Effector memory CD4-positive, alpha-beta T cell (primary cell): ENCODE measurements at regions not wholly inside any gene's neighbourhood (a gene's known extent, or its start where the extent isn't known, plus 50 kb on each side); places are given as distances from the start of the nearest gene placed in this dataset.

Source experiments
- DNase-seq, 3 donors: peaks; one replicate each; pipeline ENCODE4 v3.0.0-alpha.2; 2020
- H3K27ac ChIP-seq: 2 replicates; pipeline ENCODE4 v1.7.0; 2013; ENCODE audit warnings: mild to moderate bottlenecking, low read length, moderate library complexity; ENCODE audit not compliant: insufficient read depth, poor library complexity, severe bottlenecking
- H3K27me3 ChIP-seq: replicated peaks from 2 replicates; pipeline ENCODE4 v1.7.0; 2013; ENCODE audit warnings: mild to moderate bottlenecking, low read length; ENCODE audit not compliant: insufficient read depth, control insufficient read depth, poor library complexity, severe bottlenecking
- H3K36me3 ChIP-seq: 2 replicates; pipeline ENCODE4 v1.7.0; 2013; ENCODE audit warnings: mild to moderate bottlenecking, low read length, moderate library complexity; ENCODE audit not compliant: control insufficient read depth, insufficient read depth
- H3K4me1 ChIP-seq: 2 replicates; pipeline ENCODE4 v1.7.0; 2013; ENCODE audit warnings: low read length, mild to moderate bottlenecking; ENCODE audit not compliant: control insufficient read depth, insufficient read depth, poor library complexity, severe bottlenecking
- H3K4me3 ChIP-seq: 2 replicates; pipeline ENCODE4 v1.7.0; 2013; ENCODE audit warnings: low read length, low read depth, mild to moderate bottlenecking; ENCODE audit not compliant: insufficient read depth, poor library complexity, severe bottlenecking
- H3K9me3 ChIP-seq: 2 replicates; pipeline ENCODE4 v1.7.0; 2013; ENCODE audit warnings: mild to moderate bottlenecking, low read length, moderate library complexity; ENCODE audit not compliant: control insufficient read depth

GRCh38 chr9:31969552-31969951, 414.9 kb upstream of the ACO1 start:
- no peaks in the 10 kb centered on the region for H3K4me1 ChIP-seq
- no peak for DNase-seq
- no peak overlapping the region for H3K4me3 ChIP-seq
- H3K36me3 ChIP-seq, result no peaks in the 10 kb centered on the region
- H3K27me3 ChIP-seq, result no peaks in the 10 kb centered on the region
- no peaks in the 10 kb centered on the region for H3K9me3 ChIP-seq
- no peak overlapping the region for H3K27ac ChIP-seq

- no peak overlapping the region for H3K27ac ChIP-seq
- H3K4me1 ChIP-seq, result no peaks in the 10 kb centered on the region
- peaks cover 5% of the 10 kb centered on the region for H3K9me3 ChIP-seq
- no peak for DNase-seq
- H3K4me3 ChIP-seq, result no peak overlapping the region
- H3K36me3 ChIP-seq, result no peaks in the 10 kb centered on the region
- no peaks in the 10 kb centered on the region for H3K27me3 ChIP-seq
Measured at GRCh38 chr9:31983895-31984294, 400.5 kb upstream of the ACO1 start.

- no peak for DNase-seq
- H3K4me1 ChIP-seq, result no peaks in the 10 kb centered on the region
- no peak overlapping the region for H3K27ac ChIP-seq
- no peak overlapping the region for H3K4me3 ChIP-seq
- no peaks in the 10 kb centered on the region for H3K9me3 ChIP-seq
- H3K27me3 ChIP-seq, result no peaks in the 10 kb centered on the region
- no peaks in the 10 kb centered on the region for H3K36me3 ChIP-seq
Measured at GRCh38 chr9:31996331-31996730, 388.1 kb upstream of the ACO1 start.

- Histone ChIP-seq H3K4me1 (no peaks in the 10 kb centered on the region), H3K27ac (no peak overlapping the region), H3K27me3 (no peaks in the 10 kb centered on the region), H3K4me3 (no peak overlapping the region), H3K36me3 (no peaks in the 10 kb centered on the region), H3K9me3 (no peaks in the 10 kb centered on the region)
- no peak for DNase-seq
Measured at GRCh38 chr9:32004431-32005076, 379.9 kb upstream of the ACO1 start.

- Histone ChIP-seq H3K27ac (no peak overlapping the region), H3K9me3 (no peaks in the 10 kb centered on the region), H3K4me1 (no peaks in the 10 kb centered on the region), H3K36me3 (no peaks in the 10 kb centered on the region), H3K4me3 (no peak overlapping the region), H3K27me3 (no peaks in the 10 kb centered on the region)
- DNase-seq, result no peak
Measured at GRCh38 chr9:32010322-32010721, 374.1 kb upstream of the ACO1 start.

DNA sequence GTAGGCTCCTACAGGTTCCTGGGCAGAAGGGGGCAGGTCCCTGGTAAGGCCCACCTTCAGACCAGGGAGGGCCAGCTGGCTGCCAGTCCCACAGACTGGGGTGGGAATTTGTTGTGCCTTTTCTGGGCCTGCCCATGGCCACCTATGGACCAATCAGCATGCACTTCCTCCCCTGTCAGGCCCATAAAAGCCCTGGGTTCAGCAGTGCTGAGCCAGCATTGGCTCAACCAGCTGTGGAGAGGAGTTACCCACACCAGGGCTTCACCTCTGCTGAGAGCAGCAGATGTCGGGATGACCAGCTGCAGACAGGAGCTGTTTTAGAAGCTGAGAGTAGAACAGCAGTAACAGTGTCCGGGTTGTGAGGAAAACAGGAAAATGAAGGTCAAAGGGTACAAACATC, 373.4 kb upstream of the ACO1 start:
- no peaks in the 10 kb centered on the region for H3K9me3 ChIP-seq
- H3K36me3 ChIP-seq, result no peaks in the 10 kb centered on the region
- no peak for DNase-seq

GRCh38 chr9:32015795-32016194, 368.6 kb upstream of the ACO1 start:
- H3K27me3 ChIP-seq, result no peaks in the 10 kb centered on the region
- no peaks in the 10 kb centered on the region for H3K9me3 ChIP-seq
- H3K27ac ChIP-seq, result no peak overlapping the region
- DNase-seq, result no peak
- H3K36me3 ChIP-seq, result no peaks in the 10 kb centered on the region
- H3K4me3 ChIP-seq, result no peak overlapping the region
- H3K4me1 ChIP-seq, result no peaks in the 10 kb centered on the region

More for the DNA sequence above, 373.4 kb upstream of the ACO1 start:
- Histone ChIP-seq H3K4me3 (no peak overlapping the region), H3K4me1 (no peaks in the 10 kb centered on the region), H3K27ac (no peak overlapping the region), H3K27me3 (no peaks in the 10 kb centered on the region)

- Histone ChIP-seq H3K4me1 (no peaks in the 10 kb centered on the region), H3K27me3 (no peaks in the 10 kb centered on the region), H3K4me3 (no peak overlapping the region), H3K27ac (no peak overlapping the region), H3K36me3 (no peaks in the 10 kb centered on the region), H3K9me3 (no peaks in the 10 kb centered on the region)
- DNase-seq, result no peak
Measured at GRCh38 chr9:32045513-32045912, 338.9 kb upstream of the ACO1 start.

- no peaks in the 10 kb centered on the region for H3K9me3 ChIP-seq
- H3K27ac ChIP-seq, result no peak overlapping the region
- H3K36me3 ChIP-seq, result no peaks in the 10 kb centered on the region
- H3K4me1 ChIP-seq, result no peaks in the 10 kb centered on the region
- H3K4me3 ChIP-seq, result no peak overlapping the region
- no peaks in the 10 kb centered on the region for H3K27me3 ChIP-seq
- DNase-seq, result no peak
Measured at GRCh38 chr9:32067261-32067660, 317.2 kb upstream of the ACO1 start.

DNA sequence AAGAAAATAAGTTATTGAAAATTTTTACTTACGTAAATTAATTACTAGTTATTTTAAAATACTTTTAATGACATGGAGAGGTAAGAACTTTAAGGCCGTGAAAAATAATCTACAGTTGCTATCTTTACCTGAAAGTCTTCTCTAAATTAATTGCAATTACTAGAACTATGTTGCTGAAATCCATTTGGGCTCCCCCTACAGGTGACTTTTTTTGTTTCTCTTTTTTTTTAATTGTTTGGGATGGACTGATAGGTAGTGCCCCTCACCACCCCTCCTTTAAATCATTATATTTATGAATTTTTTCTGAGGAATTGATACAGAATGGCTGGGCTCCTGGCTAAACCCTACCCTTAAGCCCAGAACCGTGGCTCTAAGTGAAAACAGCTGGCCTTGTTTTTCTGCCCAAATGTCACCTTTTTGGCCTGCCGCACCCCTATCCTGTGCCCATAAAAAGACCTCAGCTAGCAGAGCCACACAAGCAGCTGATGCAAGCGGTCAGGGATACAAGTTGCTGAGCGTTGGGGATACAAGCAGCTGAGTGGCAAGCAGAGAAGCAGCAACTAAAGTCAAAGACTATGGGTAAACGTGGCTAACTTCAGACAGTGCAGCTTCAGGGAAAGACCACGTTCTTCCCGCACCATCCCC, 315.2 kb upstream of the ACO1 start:
- no peaks in the 10 kb centered on the region for H3K27me3 ChIP-seq
- no peak overlapping the region for H3K4me3 ChIP-seq
- H3K36me3 ChIP-seq, result no peaks in the 10 kb centered on the region
- no peak overlapping the region for H3K27ac ChIP-seq
- H3K9me3 ChIP-seq, result no peaks in the 10 kb centered on the region
- no peaks in the 10 kb centered on the region for H3K4me1 ChIP-seq
- no peak for DNase-seq
